VCaP (cell line): ENCODE measurements at regions not wholly inside any gene's neighbourhood (a gene's known extent, or its start where the extent isn't known, plus 50 kb on each side); places are given as distances from the start of the nearest gene placed in this dataset.

Source experiments
- H3K27ac ChIP-seq: fragments of 450-650 bp; 2 replicates; pipeline ENCODE4 v1.5.1; 2017
- TF ChIP-seq, protein P1 (sequence below): fragments of 450-650 bp; conservative IDR thresholded peaks from 2 replicates; pipeline ENCODE4 v1.5.1; 2017; ENCODE audit warnings: mild to moderate bottlenecking, moderate library complexity

DNA sequence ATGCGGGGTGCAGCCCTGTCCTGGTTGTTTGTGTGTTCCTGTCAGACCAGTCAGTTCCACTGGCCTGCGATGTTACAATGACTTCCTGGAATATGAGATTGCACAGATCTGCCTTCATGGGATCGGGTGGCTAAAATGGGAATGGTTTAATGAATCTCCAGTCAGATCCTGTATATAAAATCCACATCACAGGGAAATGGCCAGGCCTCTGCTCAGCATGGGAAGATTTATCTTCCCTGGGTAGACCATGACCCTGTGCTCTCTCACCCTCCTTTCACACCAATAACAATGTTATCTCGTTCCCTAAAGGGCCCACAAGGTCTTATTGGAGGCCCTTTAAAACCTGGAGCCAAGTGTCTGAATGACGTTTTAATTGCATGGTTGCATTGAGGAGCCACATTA, 307.4 kb downstream of the RAB28 start:
- H3K27ac ChIP-seq = no peak overlapping the region
- TF ChIP-seq, protein P1, sequence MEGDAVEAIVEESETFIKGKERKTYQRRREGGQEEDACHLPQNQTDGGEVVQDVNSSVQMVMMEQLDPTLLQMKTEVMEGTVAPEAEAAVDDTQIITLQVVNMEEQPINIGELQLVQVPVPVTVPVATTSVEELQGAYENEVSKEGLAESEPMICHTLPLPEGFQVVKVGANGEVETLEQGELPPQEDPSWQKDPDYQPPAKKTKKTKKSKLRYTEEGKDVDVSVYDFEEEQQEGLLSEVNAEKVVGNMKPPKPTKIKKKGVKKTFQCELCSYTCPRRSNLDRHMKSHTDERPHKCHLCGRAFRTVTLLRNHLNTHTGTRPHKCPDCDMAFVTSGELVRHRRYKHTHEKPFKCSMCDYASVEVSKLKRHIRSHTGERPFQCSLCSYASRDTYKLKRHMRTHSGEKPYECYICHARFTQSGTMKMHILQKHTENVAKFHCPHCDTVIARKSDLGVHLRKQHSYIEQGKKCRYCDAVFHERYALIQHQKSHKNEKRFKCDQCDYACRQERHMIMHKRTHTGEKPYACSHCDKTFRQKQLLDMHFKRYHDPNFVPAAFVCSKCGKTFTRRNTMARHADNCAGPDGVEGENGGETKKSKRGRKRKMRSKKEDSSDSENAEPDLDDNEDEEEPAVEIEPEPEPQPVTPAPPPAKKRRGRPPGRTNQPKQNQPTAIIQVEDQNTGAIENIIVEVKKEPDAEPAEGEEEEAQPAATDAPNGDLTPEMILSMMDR = no peak

DNA sequence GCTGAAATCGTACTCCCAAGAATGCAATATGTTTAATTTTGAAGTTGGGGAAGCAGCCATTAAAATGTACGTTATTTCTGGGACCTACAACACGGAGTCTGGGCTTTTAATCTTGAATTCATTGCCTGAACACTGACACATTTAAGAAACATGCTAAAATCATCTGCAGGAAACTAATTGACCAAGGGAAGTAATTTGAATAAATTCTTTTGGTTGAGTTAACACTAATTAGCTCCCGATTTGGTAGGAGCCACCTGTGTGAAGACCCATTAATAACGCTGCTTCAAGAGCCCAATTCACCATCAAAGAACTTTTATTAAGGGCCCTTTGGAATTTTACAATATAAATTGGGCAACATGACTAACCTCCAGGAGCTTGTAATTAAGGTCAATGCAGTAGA, 309.2 kb downstream of the RAB28 start:
- no peak overlapping the region for H3K27ac ChIP-seq
- TF ChIP-seq, protein P1 = no peak

DNA sequence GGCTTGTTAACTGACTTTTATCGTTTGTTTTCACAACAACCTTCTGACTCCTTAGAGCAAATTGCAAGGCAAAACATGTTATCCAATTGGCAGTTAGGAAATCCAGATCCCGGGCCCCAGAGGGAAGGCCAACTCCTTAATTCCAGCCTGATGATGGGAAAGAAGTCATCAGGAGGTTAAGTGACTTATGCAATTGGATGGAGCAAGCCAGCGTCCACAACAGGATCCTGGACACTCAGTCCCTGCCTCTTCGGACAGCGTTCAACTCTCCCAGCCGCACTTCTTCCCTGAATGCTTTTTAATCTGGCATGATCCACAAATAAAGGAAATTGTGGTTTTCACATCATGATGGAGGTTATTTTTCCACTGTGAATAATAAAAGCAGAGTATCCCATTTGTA, 310.1 kb downstream of the RAB28 start:
- no peak overlapping the region for H3K27ac ChIP-seq
- TF ChIP-seq, protein P1 = no peak

DNA sequence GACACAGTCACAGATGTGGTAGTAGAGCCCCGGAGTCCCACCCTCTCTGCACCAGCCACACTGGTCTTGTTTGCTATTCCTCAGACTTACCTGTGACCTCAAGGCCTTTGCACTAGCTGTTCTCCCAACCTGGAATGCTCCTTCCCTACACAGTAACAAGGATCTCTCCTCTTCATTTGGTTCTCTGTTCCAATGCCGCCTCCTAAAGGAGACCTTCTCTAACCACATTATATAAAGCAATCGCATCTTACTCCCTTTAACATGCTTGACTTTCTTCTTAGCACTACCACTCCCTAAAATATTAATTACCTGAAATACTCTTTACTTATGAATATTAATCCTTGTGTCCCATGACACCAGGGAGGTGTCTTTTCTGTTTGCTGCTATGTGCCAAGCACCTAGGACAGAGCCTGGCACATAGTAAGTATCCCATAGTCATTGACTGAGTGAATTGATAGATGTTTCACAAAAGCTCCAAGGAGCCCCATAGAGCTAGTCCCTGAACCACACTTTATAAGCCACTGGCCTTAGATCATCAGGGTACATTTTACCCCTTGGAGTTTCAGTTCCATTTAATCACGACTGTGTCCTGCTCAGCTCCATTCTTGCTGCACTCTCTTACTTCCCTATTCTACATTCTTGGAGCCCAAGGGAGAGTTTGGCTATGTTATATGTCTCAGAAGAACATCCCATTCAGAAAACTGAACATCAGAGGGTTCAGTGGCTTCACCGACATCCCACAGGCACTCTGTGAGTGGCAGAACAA, 312.7 kb downstream of the RAB28 start:
- TF ChIP-seq, protein P1 = no peak
- no peak overlapping the region for H3K27ac ChIP-seq

DNA sequence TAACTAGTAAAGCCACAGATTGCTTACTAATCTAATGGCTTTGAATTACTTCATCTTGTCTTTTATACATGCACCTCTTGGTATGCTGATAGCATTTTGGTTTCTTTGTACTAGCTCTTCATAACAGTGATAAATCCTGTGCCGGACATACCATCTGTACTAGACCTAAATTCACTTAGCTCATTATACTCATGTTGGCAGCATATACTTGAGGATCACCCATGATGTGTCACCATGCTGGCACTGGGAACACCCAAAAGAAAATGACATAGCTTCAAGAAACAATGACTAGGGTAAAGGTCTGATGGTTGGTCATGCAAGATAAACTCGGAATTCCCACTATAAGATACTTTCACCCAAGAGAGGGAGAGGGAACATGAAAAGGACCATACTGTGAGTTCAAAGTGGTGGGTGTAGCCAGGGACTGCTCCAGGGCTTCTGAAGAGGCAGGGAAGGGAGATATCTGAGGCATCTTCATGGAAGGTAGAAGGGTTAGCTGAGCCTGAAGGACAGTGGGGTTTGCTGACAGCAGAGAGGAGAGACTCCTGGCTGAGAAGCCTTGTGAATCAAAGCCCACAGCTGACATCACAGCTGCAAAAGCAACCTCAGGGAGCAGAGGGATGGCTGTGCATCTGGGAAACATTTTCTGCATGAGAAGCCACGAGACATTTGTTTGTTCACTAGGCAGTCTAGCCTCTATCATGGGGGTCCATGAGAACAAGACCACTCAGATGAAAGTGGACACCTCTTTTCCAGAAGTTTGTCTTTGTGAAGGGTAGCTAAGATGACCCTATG, 314.2 kb downstream of the RAB28 start:
- no peak overlapping the region for H3K27ac ChIP-seq
- TF ChIP-seq, protein P1 = no peak

DNA sequence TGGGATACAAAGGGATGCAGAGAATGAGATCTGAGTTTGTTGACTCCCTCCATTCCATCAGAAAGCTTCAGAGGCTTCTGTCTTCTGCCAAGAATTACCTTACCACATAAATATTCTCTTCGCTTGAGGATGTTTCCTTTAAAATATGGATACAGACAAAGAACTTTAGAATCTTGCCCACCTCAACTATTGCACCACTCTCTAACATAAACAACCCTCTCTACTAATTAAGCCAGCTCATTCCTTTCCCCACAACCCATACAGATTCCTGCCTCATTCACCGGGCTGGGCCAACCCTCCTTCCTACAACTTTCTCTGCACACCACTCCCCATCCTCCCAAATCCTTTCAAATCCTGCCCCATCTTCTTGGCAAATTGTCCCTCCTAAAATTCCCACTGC, 315.8 kb downstream of the RAB28 start:
- TF ChIP-seq, protein P1 = no peak
- H3K27ac ChIP-seq = no peak overlapping the region

DNA sequence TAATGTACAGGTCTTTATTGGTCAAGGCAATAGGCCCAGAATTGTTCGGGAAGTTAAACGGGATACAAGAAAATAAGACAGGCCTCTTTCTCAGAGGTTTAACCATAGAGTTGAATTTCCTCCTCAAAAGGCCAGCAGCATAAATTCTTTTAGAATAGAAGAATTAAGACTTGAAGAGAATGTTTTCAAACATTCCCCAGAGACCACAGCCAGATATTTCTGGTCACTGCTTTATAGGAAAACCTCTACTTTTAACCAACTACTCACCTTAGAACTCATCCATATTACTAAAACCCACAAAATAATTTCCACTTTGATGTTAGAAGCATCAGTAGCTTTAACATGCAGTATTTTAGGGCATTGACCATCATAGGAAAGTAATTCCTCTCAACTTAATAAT, 317.9 kb downstream of the RAB28 start:
- H3K27ac ChIP-seq = no peak overlapping the region
- TF ChIP-seq, protein P1 = no peak
